GM21717 (cell line): ENCODE measurements at regions not wholly inside any gene's neighbourhood (a gene's known extent, or its start where the extent isn't known, plus 50 kb on each side); places are given as distances from the start of the nearest gene placed in this dataset.
"Not testable (repeated sequence)": the region's sequence is repeated elsewhere in the genome, so short reads cannot be mapped to it uniquely, and the experiment has no call there.

Experiments used
- ATAC-seq: cut with Tn5 transposase; IDR thresholded peaks from one replicate; pipeline ENCODE4 v1.9.1; 2021; ENCODE audit warnings: mild to moderate bottlenecking, moderate library complexity; ENCODE audit not compliant: unreplicated experiment

GRCh38 chr4:63308697-63309096 lies 1100.6 kb downstream of the TECRL start:
- no peak for ATAC-seq

GRCh38 chr4:63302792-63303191 lies 1106.5 kb downstream of the TECRL start:
- ATAC-seq: no peak

- no peak for ATAC-seq
Observed at GRCh38 chr4:63302078-63302477, 1107.2 kb downstream of the TECRL start.

GRCh38 chr4:63296773-63297172 lies 1112.5 kb downstream of the TECRL start:
- ATAC-seq: no peak

GRCh38 chr4:63275491-63275890 lies 1133.8 kb downstream of the TECRL start:
- no peak for ATAC-seq

GRCh38 chr4:63269156-63269555 lies 1140.1 kb downstream of the TECRL start:
- ATAC-seq: no peak

GRCh38 chr4:63233671-63234070 lies 1175.6 kb downstream of the TECRL start:
- no peak for ATAC-seq

- no peak for ATAC-seq
Observed at GRCh38 chr4:63232058-63232457, 1177.2 kb downstream of the TECRL start.

- ATAC-seq: no peak
Observed at GRCh38 chr4:63226229-63226628, 1183.0 kb downstream of the TECRL start.

- ATAC-seq: no peak
Observed at GRCh38 chr4:63222466-63222865, 1186.8 kb downstream of the TECRL start.

GRCh38 chr4:63221477-63221876 lies 1187.8 kb downstream of the TECRL start:
- no peak for ATAC-seq

GRCh38 chr4:63218856-63219255 lies 1190.4 kb downstream of the TECRL start:
- ATAC-seq: no peak

- no peak for ATAC-seq
Observed at GRCh38 chr4:63214076-63214475, 1195.2 kb downstream of the TECRL start.

GRCh38 chr4:63211776-63212479 lies 1197.3 kb downstream of the TECRL start:
- no peak for ATAC-seq

GRCh38 chr4:63211375-63211774 lies 1197.9 kb downstream of the TECRL start:
- ATAC-seq: no peak

- not testable (repeated sequence) for ATAC-seq
Observed at GRCh38 chr4:63193029-63193428, 1216.2 kb downstream of the TECRL start.

- no peak for ATAC-seq
Observed at GRCh38 chr4:63171341-63171740, 1237.9 kb downstream of the TECRL start.

- ATAC-seq: no peak
Observed at GRCh38 chr4:63170923-63171322, 1238.3 kb downstream of the TECRL start.

- ATAC-seq: no peak
Observed at GRCh38 chr4:63169836-63170235, 1239.4 kb downstream of the TECRL start.

GRCh38 chr4:63155561-63155960 lies 1253.7 kb downstream of the TECRL start:
- ATAC-seq: no peak

- ATAC-seq: no peak
Observed at GRCh38 chr4:63123441-63123840, 1285.8 kb downstream of the TECRL start.

- ATAC-seq: no peak
Observed at GRCh38 chr4:63122955-63123354, 1286.3 kb downstream of the TECRL start.

GRCh38 chr4:63106600-63106999 lies 1302.7 kb downstream of the TECRL start:
- no peak for ATAC-seq
